Ishikawa (cell line): ENCODE measurements at regions not wholly inside any gene's neighbourhood (a gene's known extent, or its start where the extent isn't known, plus 50 kb on each side); places are given as distances from the start of the nearest gene placed in this dataset.

Experiments used
- EGR1 ChIP-seq: IDR thresholded peaks from 2 replicates; pipeline ENCODE4 v1.6.1; 2012
- NFIC ChIP-seq: IDR thresholded peaks from 2 replicates; pipeline ENCODE4 v1.6.1; 2012
- TAF1 ChIP-seq: IDR thresholded peaks from 2 replicates; pipeline ENCODE4 v1.6.1; 2012; ENCODE audit warnings: low read depth, mild to moderate bottlenecking
- YY1 ChIP-seq: IDR thresholded peaks from 2 replicates; pipeline ENCODE4 v1.6.1; 2012; ENCODE audit warnings: low read depth
- TF ChIP-seq, protein P1 (sequence below): IDR thresholded peaks from 2 replicates; pipeline ENCODE4 v1.6.1; 2012
- TF ChIP-seq, protein P2 (sequence below): IDR thresholded peaks from 2 replicates; pipeline ENCODE4 v1.6.1; 2012; ENCODE audit warnings: low read depth, mild to moderate bottlenecking
- TF ChIP-seq, protein P3 (sequence below): IDR thresholded peaks from 2 replicates; pipeline ENCODE4 v1.6.1; 2012

DNA sequence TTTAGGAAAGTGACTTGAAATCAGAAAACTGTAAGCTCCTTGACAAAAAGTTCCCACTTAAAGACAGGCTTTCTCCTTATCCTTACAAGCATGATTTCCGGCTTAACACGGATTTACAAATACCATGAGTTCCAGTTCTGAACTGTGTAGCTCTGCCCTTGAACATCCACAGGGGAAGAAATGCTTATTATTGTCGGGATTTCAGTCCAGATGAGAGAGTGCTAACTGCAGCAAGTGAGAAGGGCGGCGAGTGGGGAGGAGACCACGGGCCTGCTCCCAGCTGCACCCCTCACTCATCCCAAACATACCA is 73.1 kb downstream of the LRRC30 start:
- TF ChIP-seq, protein P1, sequence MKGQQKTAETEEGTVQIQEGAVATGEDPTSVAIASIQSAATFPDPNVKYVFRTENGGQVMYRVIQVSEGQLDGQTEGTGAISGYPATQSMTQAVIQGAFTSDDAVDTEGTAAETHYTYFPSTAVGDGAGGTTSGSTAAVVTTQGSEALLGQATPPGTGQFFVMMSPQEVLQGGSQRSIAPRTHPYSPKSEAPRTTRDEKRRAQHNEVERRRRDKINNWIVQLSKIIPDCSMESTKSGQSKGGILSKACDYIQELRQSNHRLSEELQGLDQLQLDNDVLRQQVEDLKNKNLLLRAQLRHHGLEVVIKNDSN: no peak
- TF ChIP-seq NFIC: no peak
- TF ChIP-seq, protein P2, sequence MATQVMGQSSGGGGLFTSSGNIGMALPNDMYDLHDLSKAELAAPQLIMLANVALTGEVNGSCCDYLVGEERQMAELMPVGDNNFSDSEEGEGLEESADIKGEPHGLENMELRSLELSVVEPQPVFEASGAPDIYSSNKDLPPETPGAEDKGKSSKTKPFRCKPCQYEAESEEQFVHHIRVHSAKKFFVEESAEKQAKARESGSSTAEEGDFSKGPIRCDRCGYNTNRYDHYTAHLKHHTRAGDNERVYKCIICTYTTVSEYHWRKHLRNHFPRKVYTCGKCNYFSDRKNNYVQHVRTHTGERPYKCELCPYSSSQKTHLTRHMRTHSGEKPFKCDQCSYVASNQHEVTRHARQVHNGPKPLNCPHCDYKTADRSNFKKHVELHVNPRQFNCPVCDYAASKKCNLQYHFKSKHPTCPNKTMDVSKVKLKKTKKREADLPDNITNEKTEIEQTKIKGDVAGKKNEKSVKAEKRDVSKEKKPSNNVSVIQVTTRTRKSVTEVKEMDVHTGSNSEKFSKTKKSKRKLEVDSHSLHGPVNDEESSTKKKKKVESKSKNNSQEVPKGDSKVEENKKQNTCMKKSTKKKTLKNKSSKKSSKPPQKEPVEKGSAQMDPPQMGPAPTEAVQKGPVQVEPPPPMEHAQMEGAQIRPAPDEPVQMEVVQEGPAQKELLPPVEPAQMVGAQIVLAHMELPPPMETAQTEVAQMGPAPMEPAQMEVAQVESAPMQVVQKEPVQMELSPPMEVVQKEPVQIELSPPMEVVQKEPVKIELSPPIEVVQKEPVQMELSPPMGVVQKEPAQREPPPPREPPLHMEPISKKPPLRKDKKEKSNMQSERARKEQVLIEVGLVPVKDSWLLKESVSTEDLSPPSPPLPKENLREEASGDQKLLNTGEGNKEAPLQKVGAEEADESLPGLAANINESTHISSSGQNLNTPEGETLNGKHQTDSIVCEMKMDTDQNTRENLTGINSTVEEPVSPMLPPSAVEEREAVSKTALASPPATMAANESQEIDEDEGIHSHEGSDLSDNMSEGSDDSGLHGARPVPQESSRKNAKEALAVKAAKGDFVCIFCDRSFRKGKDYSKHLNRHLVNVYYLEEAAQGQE: no peak
- TF ChIP-seq, protein P3, sequence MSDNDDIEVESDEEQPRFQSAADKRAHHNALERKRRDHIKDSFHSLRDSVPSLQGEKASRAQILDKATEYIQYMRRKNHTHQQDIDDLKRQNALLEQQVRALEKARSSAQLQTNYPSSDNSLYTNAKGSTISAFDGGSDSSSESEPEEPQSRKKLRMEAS: no peak
- TF ChIP-seq TAF1: no peak
- TF ChIP-seq EGR1: no peak
- no peak for TF ChIP-seq YY1
